IMR-90 (cell line): ENCODE measurements at regions not wholly inside any gene's neighbourhood (a gene's known extent, or its start where the extent isn't known, plus 50 kb on each side); places are given as distances from the start of the nearest gene placed in this dataset.

ENCODE experiments used
- ATAC-seq: fragments of 200-7000 bp; cut with Tn5 transposase; 2 replicates; pipeline ENCODE4 v1.9.1; 2020; ENCODE audit warnings: low read depth, mild to moderate bottlenecking, moderate library complexity
- BruUV-seq: library from RNA; stranded (reverse); fragments of 400-500 nt; replicated peaks from 2 replicates; lab custom pipeline; 2021; lab: Mats Ljungman, UMichigan
- CTCF ChIA-PET: fragments of 300-600 bp; formaldehyde crosslinking; extraction: SDS; loops from one replicate; lab custom pipeline; 2021; ENCODE audit warnings: antibody characterized with exemption; lab: Yijun Ruan, JAX
- POLR2A ChIA-PET: fragments of 300-600 bp; sonication (Branson Sonifier 250); formaldehyde crosslinking; loops from one replicate; lab custom pipeline; 2022; ENCODE audit warnings: antibody characterized with exemption; ENCODE audit not compliant: unreplicated experiment; lab: Charles Lee
- DNase-seq: peaks from one replicate; pipeline ENCODE4 v3.0.0; 2013
- H2AFZ ChIP-seq: replicated peaks from 2 replicates; pipeline ENCODE3; 2013; ENCODE audit warnings: low read length, mild to moderate bottlenecking; ENCODE audit not compliant: poor library complexity
- H2AK5ac ChIP-seq: 2 replicates; pipeline ENCODE4 v1.6.1; 2013; ENCODE audit warnings: low read depth, low read length, inconsistent platforms
- H2AK9ac ChIP-seq: replicated peaks from 2 replicates; pipeline ENCODE3; 2013; ENCODE audit warnings: mild to moderate bottlenecking, low read depth, low read length, moderate library complexity; ENCODE audit not compliant: poor library complexity
- H2BK120ac ChIP-seq: 2 replicates; pipeline ENCODE4 v1.6.1; 2013; ENCODE audit warnings: low read depth, low read length, inconsistent platforms
- H2BK15ac ChIP-seq: 3 replicates; pipeline ENCODE4 v1.6.1; 2013; ENCODE audit warnings: low read depth, low read length, inconsistent platforms
- H2BK20ac ChIP-seq: 2 replicates; pipeline ENCODE4 v1.6.1; 2013; ENCODE audit warnings: low read depth, mild to moderate bottlenecking, inconsistent platforms, low read length, moderate library complexity
- H2BK5ac ChIP-seq: 2 replicates; pipeline ENCODE4 v1.6.1; 2013; ENCODE audit warnings: mild to moderate bottlenecking, low read depth, low read length, inconsistent platforms; ENCODE audit not compliant: poor library complexity, severe bottlenecking
- H3K14ac ChIP-seq: replicated peaks from 2 replicates; pipeline ENCODE4 v1.6.1; 2013; ENCODE audit warnings: low read depth, low read length, inconsistent platforms
- H3K18ac ChIP-seq: 2 replicates; pipeline ENCODE4 v1.6.1; 2013; ENCODE audit warnings: low read depth, low read length, control low read depth
- H3K23ac ChIP-seq: 2 replicates; pipeline ENCODE4 v1.6.1; 2013; ENCODE audit warnings: low read depth, low read length, inconsistent platforms
- H3K27ac ChIP-seq: 2 replicates; pipeline ENCODE4 v1.5.1; 2013; ENCODE audit warnings: mild to moderate bottlenecking, control low read depth, low read length; ENCODE audit not compliant: insufficient read depth
- H3K27me3 ChIP-seq: 2 replicates; pipeline ENCODE4 v1.6.1; 2013; ENCODE audit warnings: low read length; ENCODE audit not compliant: control insufficient read depth, insufficient read depth
- H3K36me3 ChIP-seq: 2 replicates; pipeline ENCODE4 v1.6.1; 2013; ENCODE audit warnings: low read length, mixed read lengths; ENCODE audit not compliant: control insufficient read depth, insufficient read depth
- H3K4ac ChIP-seq: 2 replicates; pipeline ENCODE4 v1.6.1; 2013; ENCODE audit warnings: low read depth, low read length, inconsistent platforms
- H3K4me1 ChIP-seq: 2 replicates; pipeline ENCODE4 v1.6.1; 2013; ENCODE audit warnings: low read length, mixed read lengths; ENCODE audit not compliant: control insufficient read depth, insufficient read depth
- H3K4me2 ChIP-seq: 2 replicates; pipeline ENCODE4 v1.6.1; 2013; ENCODE audit warnings: low read depth, mild to moderate bottlenecking, control low read depth, low read length, moderate library complexity
- H3K4me3 ChIP-seq: 2 replicates; pipeline ENCODE4 v1.5.1; 2013; ENCODE audit warnings: low read depth, mild to moderate bottlenecking, control low read depth, low read length, moderate library complexity; ENCODE audit not compliant: insufficient read depth
- H3K56ac ChIP-seq: 2 replicates; pipeline ENCODE4 v1.6.1; 2013; ENCODE audit warnings: low read length, inconsistent platforms; ENCODE audit not compliant: insufficient read depth; ENCODE audit errors: extremely low read depth
- H3K79me1 ChIP-seq, 2 experiments: 2 replicates each; pipeline ENCODE4 v1.6.1; 2013; ENCODE audit warnings: low read length in 2 of 2, inconsistent platforms in 1 of 2, low read depth in 1 of 2
- H3K9ac ChIP-seq: 2 replicates; pipeline ENCODE4 v1.6.1; 2013; ENCODE audit warnings: low read depth, low read length, control low read depth
- H3K9me1 ChIP-seq: 2 replicates; pipeline ENCODE4 v1.6.1; 2013; ENCODE audit warnings: low read length, inconsistent platforms; ENCODE audit not compliant: insufficient read depth
- H3K9me3 ChIP-seq: 2 replicates; pipeline ENCODE4 v1.6.1; 2013; ENCODE audit warnings: low read length; ENCODE audit not compliant: control insufficient read depth, insufficient read depth
- H4K20me1 ChIP-seq: 2 replicates; pipeline ENCODE4 v1.6.1; 2013; ENCODE audit warnings: low read length, inconsistent platforms; ENCODE audit not compliant: insufficient read depth
- H4K5ac ChIP-seq: 2 replicates; pipeline ENCODE4 v1.6.1; 2013; ENCODE audit warnings: mild to moderate bottlenecking, low read depth, low read length, control low read depth
- H4K8ac ChIP-seq, 2 experiments: 2 replicates each; pipeline ENCODE4 v1.6.1; 2013; ENCODE audit warnings: low read depth in 2 of 2, low read length in 2 of 2, control low read depth in 1 of 2, inconsistent platforms in 1 of 2
- H4K91ac ChIP-seq: 2 replicates; pipeline ENCODE4 v1.6.1; 2013; ENCODE audit warnings: low read depth, low read length, inconsistent platforms; ENCODE audit not compliant: insufficient read depth
- CEBPB ChIP-seq: IDR thresholded peaks from 2 replicates; pipeline ENCODE4 v1.6.1; 2012; ENCODE audit warnings: low read depth, low read length, improper control_type of control experiment
- ELK1 ChIP-seq: fragments of 150-350 bp; IDR thresholded peaks from 2 replicates; pipeline ENCODE4 v1.6.1; 2016; ENCODE audit warnings: low read depth, mild to moderate bottlenecking, low read length, moderate library complexity, borderline replicate concordance
- MAFK ChIP-seq: IDR thresholded peaks from 2 replicates; pipeline ENCODE4 v1.6.1; 2012; ENCODE audit warnings: low read depth, low read length, improper control_type of control experiment
- MAZ ChIP-seq: IDR thresholded peaks from 2 replicates; pipeline ENCODE4 v1.6.1; 2012; ENCODE audit warnings: low read depth, mild to moderate bottlenecking, low read length, improper control_type of control experiment, moderate library complexity, borderline replicate concordance
- MXI1 ChIP-seq: IDR thresholded peaks from 2 replicates; pipeline ENCODE4 v1.6.1; 2012; ENCODE audit warnings: low read depth, mild to moderate bottlenecking, low read length, moderate library complexity, borderline replicate concordance
- NFE2L2 ChIP-seq: fragments of 150-350 bp; IDR thresholded peaks from 2 replicates; pipeline ENCODE4 v1.6.1; 2016; ENCODE audit warnings: low read depth, mild to moderate bottlenecking, low read length
- POLR2A ChIP-seq: IDR thresholded peaks from 2 replicates; pipeline ENCODE4 v1.6.1; 2012; ENCODE audit warnings: mild to moderate bottlenecking, low read depth, low read length
- RAD21 ChIP-seq: IDR thresholded peaks from 2 replicates; pipeline ENCODE4 v1.6.1; 2012; ENCODE audit warnings: low read length, improper control_type of control experiment
- RFX5 ChIP-seq: IDR thresholded peaks from 2 replicates; pipeline ENCODE4 v1.8.0; 2012; ENCODE audit warnings: low read depth, mild to moderate bottlenecking, low read length, moderate library complexity
- WGBS, 2 experiments: methylation state at CpG; one replicate each; pipeline versions ENCODE4 v1.1.5 to v1.1.7; 2013; ENCODE audit warnings: missing lambda C conversion rate in 2 of 2; ENCODE audit not compliant: insufficient read length in 1 of 2; ENCODE audit errors: extremely low coverage in 2 of 2; 5-methylcytosine and 5-hydroxymethylcytosine counted together
- dilution Hi-C: fragments of 300-500 bp; cut with HindIII; formaldehyde crosslinking; loops from one replicate; pipeline ENCODE4 v1.14.3; 2018; ENCODE audit warnings: low sequenced_read_pairs; ENCODE audit not compliant: unreplicated experiment
- in situ Hi-C: fragments of 300-500 bp; cut with MboI; formaldehyde crosslinking; loops from 3 replicates; pipeline ENCODE4 v1.14.3; 2019; ENCODE audit warnings: low sequenced_read_pairs, inconsistent platforms, mixed read lengths
- intact Hi-C: fragments of 100-400 bp; cut with micrococcal nuclease; formaldehyde crosslinking; loops from 2 replicates; pipeline ENCODE4 v1.10.0; 2022
- TF ChIP-seq, protein P1 (sequence below): fragments of 150-350 bp; IDR thresholded peaks from 2 replicates; pipeline ENCODE4 v1.6.1; 2017; ENCODE audit warnings: mild to moderate bottlenecking, antibody characterized with exemption, low read length, low read depth

DNA sequence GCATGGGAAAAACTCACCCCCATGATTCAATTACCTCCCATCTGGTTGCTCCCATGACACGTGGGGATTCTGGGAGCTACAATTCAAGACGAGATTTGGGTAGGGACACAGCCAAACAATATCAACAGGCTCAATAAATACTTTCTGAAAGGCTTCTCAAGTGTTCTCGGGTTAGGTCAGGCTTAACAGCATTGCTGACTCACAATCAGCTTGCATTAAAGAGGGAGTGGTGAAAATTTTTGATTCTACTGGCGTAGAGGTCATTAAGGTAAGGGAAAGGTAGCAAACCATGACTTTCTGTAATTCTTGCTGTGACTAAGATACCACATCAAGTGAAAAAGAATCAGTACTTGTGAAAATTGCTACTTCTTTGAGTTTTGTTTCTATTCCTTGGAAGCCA lies 126.4 kb downstream of the JCAD start:
- intact Hi-C loops (no loop called here), in situ Hi-C loops (no loop called here), dilution Hi-C loops (no loop called here)
- Histone ChIP-seq H3K9me1 (no peaks in the 10 kb centered on the region), H3K23ac (no peak overlapping the region), H2BK15ac (no peak overlapping the region), H2BK20ac (no peak overlapping the region), H3K27me3 (peaks cover 9% of the 10 kb centered on the region), H3K4ac (no peak overlapping the region), H4K8ac (no peak overlapping the region), H2AK5ac (no peak overlapping the region), H3K79me1 (no peaks in the 10 kb centered on the region), H3K4me3 (no peak overlapping the region), H3K14ac (no peak overlapping the region), H4K5ac (no peak overlapping the region), H4K20me1 (no peaks in the 10 kb centered on the region), H3K4me2 (no peak overlapping the region), H3K4me1 (no peaks in the 10 kb centered on the region), H2BK120ac (no peak overlapping the region), H3K27ac (no peak overlapping the region), H2AK9ac (no peak overlapping the region), H3K9me3 (peaks cover 10% of the 10 kb centered on the region), H3K56ac (no peak overlapping the region), H3K36me3 (no peaks in the 10 kb centered on the region), H3K18ac (no peak overlapping the region), H4K91ac (no peak overlapping the region), H2AFZ (no peak overlapping the region), H2BK5ac (no peak overlapping the region), H3K9ac (no peak overlapping the region)
- no CpG with 5 or more reads among the region's 4 CpGs for WGBS, 2 experiments
- POLR2A ChIA-PET: no interaction called here
- no peak for DNase-seq
- CTCF ChIA-PET: no interaction called here
- no peak for TF ChIP-seq MAFK
- TF ChIP-seq, protein P1, sequence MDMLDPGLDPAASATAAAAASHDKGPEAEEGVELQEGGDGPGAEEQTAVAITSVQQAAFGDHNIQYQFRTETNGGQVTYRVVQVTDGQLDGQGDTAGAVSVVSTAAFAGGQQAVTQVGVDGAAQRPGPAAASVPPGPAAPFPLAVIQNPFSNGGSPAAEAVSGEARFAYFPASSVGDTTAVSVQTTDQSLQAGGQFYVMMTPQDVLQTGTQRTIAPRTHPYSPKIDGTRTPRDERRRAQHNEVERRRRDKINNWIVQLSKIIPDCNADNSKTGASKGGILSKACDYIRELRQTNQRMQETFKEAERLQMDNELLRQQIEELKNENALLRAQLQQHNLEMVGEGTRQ: no peak
- TF ChIP-seq RAD21: no peak
- TF ChIP-seq NFE2L2: no peak
- no peak for TF ChIP-seq CEBPB
- TF ChIP-seq ELK1: no peak
- no peak for TF ChIP-seq MXI1
- no peak for TF ChIP-seq RFX5
- TF ChIP-seq MAZ: no peak
- no peak for TF ChIP-seq POLR2A
- BruUV-seq: no TSS peak
- ATAC-seq: no peak
